HG03039 (cell line): ENCODE measurements at regions not wholly inside any gene's neighbourhood (a gene's known extent, or its start where the extent isn't known, plus 50 kb on each side); places are given as distances from the start of the nearest gene placed in this dataset.

Source experiments
- ATAC-seq: cut with Tn5 transposase; IDR thresholded peaks from one replicate; pipeline ENCODE4 v1.9.1; 2021; ENCODE audit warnings: mild to moderate bottlenecking, moderate library complexity; ENCODE audit not compliant: unreplicated experiment

GRCh38 chr6:87815449-87815848, 113.4 kb upstream of the AKIRIN2 start:
- no peak for ATAC-seq

DNA sequence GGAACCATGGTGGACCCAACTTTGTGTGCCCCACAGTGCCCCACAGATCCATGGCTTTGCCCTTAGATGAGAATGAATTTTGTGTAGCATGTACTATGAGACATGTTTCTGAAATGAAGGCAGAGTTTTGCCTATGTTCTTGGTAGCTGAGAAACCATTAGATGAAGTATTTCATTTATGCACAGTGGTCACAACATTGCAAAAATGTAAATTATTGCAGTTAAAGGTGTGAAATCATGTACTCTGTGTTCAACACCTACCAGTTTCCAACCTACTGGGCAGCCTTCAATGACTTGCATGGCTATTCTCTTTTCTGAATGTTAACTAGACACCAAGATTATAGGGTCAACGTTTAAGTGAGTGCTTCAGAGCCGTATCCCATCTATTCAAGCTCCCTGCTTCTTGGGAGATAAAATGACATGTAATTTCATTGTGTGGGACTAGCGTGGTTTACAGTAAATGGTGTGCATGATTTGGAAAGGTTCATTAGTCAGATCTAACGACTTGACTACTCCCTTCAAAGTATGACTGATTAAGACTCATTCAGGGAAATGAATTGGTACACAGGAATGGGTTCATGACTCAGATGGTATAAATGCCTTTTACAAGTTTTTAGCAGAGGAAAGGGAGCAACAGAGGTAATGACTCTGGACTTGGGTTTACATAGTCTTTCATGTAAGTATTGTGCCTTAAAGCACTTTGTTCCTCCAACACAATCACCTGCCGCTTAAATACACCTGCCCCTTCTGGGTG, 106.1 kb upstream of the AKIRIN2 start:
- ATAC-seq: peak; percentile 33

- ATAC-seq: peak; percentile 78
Observed at GRCh38 chr6:87807475-87807874, 105.4 kb upstream of the AKIRIN2 start.

DNA sequence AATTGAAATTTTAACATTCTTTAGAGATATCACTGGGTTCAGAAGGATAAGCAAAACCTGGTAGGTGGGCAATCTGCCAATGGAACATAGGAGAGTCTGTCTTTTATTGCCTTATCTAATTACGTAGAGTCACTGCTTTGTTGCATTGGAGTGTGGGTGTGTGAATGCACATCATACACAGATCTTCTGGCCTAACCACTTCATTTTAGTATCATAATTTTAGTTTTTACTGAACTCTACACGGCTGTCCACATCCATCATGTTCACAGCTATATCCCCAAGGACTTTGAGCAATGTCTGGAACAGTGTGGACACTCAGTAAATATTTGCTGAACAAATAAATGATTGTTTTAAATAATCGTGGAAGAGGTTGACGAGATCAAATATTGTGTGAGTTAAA, 104.6 kb upstream of the AKIRIN2 start:
- ATAC-seq: no peak

DNA sequence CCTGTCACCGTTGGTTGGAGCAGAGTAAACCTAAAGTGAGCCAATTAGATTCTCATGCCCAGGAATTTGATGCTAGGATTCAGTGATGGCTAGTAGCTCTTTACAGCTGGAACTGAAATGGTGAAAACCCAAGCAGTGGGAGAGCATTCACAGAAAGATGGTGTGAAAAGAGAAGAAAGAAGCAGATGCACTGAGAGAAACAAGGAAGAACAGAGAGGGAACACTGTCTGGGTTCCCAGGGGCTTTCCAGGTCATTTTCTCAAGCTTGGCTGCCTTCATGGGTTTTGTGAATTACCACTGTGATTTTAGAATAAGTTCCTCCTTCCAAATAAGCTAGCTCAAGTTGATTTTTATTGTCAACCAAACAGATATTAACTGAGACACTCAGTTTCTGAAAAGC, 104.1 kb upstream of the AKIRIN2 start:
- no peak for ATAC-seq

DNA sequence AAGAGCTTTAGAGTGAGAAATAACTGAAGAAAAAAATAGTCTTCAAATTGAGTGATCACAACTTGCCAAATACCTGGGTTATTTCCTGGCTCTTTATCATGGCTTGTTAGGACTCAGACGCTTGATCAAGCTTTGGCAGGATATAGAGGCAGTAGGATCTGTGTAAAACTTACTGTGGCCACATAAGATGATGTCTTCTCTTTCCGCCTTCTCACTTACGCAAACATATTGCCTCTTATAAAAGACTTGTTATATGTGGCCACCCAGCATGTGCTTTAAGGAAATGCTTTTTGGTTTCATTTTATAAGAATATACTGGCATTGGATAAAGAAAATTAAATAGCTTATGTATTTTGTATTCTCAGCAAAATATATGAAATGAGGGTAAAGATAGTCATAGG, 101.8 kb upstream of the AKIRIN2 start:
- no peak for ATAC-seq

DNA sequence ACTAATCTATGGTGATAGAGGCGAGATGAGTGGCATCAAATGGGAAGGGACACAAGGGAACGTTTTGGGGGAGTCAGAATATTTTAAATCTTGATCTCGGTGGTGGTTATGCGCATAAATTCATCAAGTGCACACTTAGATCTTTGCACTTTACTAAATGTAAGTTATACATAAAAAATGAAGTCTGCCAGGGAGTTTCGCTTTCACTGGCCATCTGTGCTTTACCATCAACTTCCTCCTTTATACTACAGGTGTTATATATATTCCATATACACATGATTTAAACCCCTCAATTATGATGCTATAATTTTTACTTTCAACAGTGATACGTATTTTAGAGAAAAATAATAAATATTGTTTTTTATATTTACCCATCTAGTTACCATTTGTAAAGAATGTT, 97.6 kb upstream of the AKIRIN2 start:
- no peak for ATAC-seq

GRCh38 chr6:87798393-87799278, 96.6 kb upstream of the AKIRIN2 start:
- no peak for ATAC-seq

DNA sequence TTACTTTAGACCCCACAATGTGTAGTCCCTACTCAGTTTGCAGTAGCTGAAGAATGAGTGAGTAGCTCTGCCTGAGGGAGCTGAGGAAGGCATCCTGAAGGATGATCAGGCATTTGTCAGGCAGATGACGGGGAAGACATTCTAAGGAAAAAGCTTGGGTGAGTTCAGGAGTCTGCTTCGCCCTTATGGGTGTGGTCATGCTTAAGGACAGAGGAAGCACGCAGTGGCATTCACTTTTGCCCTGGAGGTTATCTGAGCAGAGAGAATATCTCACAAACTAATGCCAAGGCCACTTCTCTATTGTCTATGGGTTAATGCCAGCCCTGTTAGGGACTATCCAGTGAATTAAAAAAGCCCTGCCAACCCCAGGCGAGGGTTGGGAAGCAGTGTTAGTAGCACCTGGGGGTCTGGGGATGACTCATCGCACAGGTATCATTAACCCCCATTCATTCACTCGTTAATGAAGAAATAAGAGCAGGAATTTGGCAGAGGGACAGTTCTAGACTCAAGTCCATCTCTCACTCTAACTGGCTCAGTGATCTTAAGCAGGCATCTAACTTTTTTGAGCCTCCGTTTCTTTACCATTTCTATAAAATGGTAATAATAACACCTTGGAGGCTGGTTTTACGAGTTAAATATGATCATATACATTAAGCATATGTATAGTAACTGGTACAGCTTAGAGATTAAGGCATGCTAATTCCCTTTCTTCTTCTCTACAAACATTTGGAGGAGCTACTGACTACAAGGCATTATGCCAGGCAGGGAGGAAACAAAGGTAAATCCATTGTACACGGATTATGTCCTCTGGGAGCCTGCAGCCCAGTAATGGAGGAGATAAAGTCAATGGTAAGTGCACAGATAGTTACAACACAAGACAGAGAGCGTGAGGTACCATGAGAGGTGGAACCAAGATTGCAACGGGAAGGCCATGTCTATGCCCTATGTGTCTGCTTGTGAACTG, 93.2 kb upstream of the AKIRIN2 start:
- no peak for ATAC-seq

DNA sequence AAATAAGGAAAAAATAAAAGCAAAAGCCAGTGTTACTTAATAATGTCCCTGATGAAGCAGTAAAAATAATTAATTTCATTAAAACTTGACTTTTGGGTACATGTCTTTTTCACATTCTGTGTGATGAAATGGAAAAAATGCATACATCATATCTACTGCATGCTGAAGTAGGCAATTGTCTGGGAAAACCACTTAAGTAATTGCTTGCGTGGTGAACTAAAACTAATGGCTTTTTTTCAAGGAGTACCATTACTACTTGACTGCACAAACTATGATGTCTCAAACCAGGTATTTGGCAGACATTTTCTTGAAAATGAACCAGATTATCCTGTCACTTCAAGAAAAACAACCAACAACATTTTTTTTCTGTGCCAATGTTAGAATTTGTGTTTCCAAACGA, 91.3 kb upstream of the AKIRIN2 start:
- no peak for ATAC-seq

DNA sequence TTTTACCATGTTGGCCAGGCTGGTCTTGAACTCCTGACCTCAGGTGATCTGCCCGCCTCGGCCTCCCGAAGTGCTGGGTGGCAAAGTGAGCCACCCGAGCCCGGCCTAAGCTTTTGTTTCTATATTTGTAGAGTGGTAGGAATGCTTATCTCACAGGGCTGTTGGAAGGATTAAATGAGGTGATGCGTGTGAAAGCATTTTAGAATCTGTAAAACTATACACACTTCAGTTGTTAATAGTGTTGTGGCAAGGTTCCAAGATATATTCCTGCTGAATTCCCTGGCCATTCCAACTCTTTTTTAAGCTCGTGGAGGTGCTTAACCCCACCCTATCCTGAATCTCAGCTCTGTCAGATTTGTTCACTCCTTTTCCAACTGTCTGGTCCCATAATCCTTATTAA, 89.9 kb upstream of the AKIRIN2 start:
- ATAC-seq: no peak

DNA sequence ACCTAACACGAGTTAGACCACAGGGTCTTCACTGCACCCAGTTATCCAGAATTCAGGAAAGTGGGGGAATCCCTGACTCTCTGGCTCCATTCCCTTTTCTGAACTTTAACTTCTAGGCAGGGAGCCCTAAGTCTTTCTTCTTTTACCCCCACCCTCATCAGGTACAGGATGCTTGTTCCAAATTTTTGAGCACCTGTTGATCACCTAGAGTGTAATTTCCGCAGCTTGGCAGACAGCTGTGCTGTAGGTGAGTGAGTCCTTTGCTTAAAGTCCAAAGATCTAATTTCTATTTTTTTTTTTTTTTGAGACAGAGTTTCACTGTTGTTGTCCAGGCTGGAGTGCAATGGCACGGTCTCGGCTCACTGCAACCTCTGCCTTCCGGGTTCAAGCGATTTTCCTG, 89.5 kb upstream of the AKIRIN2 start:
- no peak for ATAC-seq

GRCh38 chr6:87791029-87791428, 89.0 kb upstream of the AKIRIN2 start:
- no peak for ATAC-seq

DNA sequence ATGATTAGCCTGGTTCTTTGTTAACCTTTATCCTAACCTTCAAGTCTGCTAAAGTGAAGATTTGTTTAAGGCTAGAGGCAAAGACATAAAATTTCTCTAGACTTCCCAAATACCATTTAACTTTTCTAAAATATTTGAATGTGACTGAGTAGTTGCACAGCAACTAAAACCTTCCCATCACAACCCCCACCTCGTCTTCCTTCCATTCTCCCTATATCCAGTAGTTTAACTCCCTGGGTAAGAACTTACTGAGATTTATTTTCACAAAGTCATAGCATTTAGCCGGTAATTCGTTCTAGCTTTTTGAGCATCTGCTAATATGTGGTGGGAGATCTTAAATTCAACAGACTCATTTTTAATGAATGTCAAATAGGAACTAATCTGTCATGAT, 87.9 kb upstream of the AKIRIN2 start:
- ATAC-seq: no peak

DNA sequence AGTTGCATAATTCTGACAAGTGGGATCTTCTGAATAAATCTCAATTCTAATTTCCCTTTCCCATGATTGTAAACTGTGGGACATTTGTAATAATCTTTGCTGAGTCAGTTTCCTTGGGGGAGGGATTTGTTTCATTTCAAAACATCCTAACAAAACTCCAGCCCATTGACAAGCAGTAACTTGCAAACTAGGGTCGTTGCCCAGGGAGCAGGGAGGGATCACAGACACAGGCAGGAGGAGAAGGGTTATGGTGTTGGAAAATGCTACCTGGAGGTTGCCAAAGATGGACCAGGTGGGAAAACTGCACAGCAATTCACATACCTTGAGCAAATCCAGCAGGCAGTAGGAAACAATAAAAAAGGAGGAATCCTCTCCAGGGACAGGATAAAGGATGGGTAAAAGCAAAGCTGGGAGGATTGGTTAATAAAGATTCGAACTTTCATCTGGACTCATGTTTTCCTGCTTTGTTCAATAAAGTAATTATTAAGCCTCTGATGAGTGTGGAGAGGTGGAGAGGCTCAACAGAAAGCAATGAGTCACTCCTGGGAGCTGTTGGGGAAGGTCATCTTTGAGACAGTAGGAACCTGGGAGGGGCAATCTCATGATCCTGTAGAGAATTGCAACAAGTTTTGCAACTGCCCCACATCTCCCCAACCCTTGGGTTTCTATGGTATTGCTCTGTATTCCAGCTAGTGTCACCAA, 87.3 kb upstream of the AKIRIN2 start:
- no peak for ATAC-seq

DNA sequence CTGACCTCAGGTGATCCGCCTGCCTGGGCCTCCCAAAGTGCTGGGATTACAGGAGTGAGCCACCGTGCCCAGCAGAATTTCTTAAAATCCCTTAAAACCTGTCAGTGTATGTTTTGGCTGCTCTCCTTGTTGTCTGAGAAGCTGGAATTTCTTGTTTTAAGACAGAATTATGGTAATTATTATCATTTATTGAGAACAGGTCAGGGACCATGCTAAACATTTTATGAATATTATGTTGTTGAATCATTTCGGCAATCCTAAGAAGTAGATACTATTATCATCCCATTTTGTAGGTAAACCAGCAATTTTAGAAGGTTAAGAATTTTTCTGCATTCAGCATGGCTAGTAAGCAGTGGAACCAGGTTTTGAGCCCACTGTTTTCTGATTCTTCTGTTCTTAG, 86.1 kb upstream of the AKIRIN2 start:
- no peak for ATAC-seq

DNA sequence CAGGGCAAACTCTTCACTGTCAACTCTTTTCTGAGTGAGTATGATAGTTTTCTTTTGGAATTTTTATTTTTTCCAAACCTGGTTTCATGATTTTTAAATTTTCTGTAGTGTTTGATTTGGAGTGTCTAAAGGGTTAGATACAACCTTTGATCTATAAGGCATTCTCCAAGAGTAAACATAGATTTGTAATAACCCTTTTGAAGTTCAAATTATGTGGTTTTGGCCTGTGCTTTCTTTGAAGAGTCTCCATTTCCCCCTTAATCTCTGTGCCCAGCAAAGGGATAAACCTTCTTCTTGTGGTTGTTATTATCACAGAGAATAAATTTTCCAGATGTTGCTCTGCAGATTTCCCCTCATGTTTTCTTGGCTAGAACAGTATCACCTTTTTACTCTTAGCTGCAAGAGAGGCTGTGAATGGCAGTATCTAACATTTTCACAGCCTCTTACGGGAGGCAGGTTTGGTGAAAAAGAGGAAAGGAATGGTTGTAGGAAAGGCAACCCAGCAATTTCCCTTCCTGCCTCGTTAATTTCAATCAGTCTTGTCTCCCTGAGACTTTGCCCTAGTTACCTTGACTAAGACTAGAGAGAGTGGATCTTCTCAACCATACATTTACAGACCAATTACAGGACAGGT, 83.3 kb upstream of the AKIRIN2 start:
- no peak for ATAC-seq

- ATAC-seq: no peak
Observed at GRCh38 chr6:87784690-87785089, 82.7 kb upstream of the AKIRIN2 start.

GRCh38 chr6:87784051-87784450, 82.0 kb upstream of the AKIRIN2 start:
- ATAC-seq: no peak

DNA sequence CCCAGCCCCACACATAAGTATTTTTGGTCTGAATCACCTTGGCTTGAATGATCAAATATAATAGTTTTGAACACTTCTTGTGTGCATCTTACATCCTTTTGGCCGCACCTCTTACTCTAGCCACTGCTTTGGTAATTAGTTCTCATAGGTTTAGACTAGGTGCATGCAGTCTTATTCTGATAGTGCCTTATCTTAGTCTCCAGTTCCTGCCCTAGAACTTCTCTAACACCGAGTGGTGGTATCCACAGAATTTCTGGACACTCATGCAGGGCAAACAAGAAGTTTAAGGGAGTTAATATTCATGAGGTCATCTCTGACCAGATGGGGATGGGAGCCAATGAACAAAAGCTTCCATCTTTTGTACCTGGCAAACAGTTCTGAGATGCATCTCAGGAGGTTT, 77.5 kb upstream of the AKIRIN2 start:
- ATAC-seq: no peak
